ENCODE measurements at regions not wholly inside any gene's neighbourhood (a gene's known extent, or its start where the extent isn't known, plus 50 kb on each side); places are given as distances from the start of the nearest gene placed in this dataset.

DNA sequence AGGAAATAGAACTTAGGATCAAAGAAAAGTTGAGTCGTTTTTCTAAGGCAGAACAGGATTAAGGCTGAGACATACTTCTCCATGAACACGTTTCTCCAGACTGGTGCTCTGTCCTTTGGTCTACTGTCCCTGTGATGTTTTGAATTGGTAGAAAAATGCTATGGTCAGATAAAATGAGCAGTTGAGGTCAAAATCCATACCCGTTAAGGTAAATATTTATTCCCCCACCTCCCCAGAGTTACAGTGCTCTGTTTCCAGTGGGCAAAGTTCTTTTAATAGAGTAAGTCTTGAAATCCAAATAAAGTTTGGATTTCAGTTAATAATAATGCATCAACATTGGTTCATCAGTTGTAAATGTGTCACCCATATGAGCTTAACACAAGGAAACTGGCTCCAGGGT, 74.5 kb downstream of the PTHLH start:
- no peak for TF ChIP-seq ARNTL (CRISPR knock-in tag; IDR thresholded peaks at IDR 0.05; ENCODE audit: borderline replicate concordance, low read depth)
- TF ChIP-seq, protein P1, sequence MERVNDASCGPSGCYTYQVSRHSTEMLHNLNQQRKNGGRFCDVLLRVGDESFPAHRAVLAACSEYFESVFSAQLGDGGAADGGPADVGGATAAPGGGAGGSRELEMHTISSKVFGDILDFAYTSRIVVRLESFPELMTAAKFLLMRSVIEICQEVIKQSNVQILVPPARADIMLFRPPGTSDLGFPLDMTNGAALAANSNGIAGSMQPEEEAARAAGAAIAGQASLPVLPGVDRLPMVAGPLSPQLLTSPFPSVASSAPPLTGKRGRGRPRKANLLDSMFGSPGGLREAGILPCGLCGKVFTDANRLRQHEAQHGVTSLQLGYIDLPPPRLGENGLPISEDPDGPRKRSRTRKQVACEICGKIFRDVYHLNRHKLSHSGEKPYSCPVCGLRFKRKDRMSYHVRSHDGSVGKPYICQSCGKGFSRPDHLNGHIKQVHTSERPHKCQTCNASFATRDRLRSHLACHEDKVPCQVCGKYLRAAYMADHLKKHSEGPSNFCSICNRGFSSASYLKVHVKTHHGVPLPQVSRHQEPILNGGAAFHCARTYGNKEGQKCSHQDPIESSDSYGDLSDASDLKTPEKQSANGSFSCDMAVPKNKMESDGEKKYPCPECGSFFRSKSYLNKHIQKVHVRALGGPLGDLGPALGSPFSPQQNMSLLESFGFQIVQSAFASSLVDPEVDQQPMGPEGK (CRISPR knock-in tag; IDR thresholded peaks at IDR 0.05; ENCODE audit: borderline replicate concordance) = no peak
- TF ChIP-seq ISL1 (CRISPR knock-in tag; IDR thresholded peaks at IDR 0.05) = no peak
- TF ChIP-seq, protein P2, sequence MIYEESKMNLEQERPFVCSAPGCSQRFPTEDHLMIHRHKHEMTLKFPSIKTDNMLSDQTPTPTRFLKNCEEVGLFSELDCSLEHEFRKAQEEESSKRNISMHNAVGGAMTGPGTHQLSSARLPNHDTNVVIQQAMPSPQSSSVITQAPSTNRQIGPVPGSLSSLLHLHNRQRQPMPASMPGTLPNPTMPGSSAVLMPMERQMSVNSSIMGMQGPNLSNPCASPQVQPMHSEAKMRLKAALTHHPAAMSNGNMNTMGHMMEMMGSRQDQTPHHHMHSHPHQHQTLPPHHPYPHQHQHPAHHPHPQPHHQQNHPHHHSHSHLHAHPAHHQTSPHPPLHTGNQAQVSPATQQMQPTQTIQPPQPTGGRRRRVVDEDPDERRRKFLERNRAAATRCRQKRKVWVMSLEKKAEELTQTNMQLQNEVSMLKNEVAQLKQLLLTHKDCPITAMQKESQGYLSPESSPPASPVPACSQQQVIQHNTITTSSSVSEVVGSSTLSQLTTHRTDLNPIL (CRISPR knock-in tag; IDR thresholded peaks at IDR 0.05; ENCODE audit: low read depth) = no peak
- TF ChIP-seq, protein P3, sequence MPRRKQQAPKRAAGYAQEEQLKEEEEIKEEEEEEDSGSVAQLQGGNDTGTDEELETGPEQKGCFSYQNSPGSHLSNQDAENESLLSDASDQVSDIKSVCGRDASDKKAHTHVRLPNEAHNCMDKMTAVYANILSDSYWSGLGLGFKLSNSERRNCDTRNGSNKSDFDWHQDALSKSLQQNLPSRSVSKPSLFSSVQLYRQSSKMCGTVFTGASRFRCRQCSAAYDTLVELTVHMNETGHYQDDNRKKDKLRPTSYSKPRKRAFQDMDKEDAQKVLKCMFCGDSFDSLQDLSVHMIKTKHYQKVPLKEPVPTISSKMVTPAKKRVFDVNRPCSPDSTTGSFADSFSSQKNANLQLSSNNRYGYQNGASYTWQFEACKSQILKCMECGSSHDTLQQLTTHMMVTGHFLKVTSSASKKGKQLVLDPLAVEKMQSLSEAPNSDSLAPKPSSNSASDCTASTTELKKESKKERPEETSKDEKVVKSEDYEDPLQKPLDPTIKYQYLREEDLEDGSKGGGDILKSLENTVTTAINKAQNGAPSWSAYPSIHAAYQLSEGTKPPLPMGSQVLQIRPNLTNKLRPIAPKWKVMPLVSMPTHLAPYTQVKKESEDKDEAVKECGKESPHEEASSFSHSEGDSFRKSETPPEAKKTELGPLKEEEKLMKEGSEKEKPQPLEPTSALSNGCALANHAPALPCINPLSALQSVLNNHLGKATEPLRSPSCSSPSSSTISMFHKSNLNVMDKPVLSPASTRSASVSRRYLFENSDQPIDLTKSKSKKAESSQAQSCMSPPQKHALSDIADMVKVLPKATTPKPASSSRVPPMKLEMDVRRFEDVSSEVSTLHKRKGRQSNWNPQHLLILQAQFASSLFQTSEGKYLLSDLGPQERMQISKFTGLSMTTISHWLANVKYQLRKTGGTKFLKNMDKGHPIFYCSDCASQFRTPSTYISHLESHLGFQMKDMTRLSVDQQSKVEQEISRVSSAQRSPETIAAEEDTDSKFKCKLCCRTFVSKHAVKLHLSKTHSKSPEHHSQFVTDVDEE (CRISPR knock-in tag; IDR thresholded peaks at IDR 0.05) = no peak
